OCI-LY7 (cell line): ENCODE measurements at regions not wholly inside any gene's neighbourhood (a gene's known extent, or its start where the extent isn't known, plus 50 kb on each side); places are given as distances from the start of the nearest gene placed in this dataset.

Experiments used
- BruUV-seq: library from RNA; stranded (reverse); fragments of 400-500 nt; replicated peaks from 2 replicates; lab custom pipeline; 2021; lab: Mats Ljungman, UMichigan
- CTCF ChIA-PET: fragments of 300-600 bp; sonication (Branson Sonifier 250); formaldehyde crosslinking; loops from one replicate; lab custom pipeline; 2022; ENCODE audit warnings: antibody characterized with exemption; ENCODE audit not compliant: unreplicated experiment; lab: Charles Lee
- POLR2A ChIA-PET: fragments of 300-600 bp; sonication (Branson Sonifier 250); formaldehyde crosslinking; loops from one replicate; lab custom pipeline; 2022; ENCODE audit warnings: antibody characterized with exemption; lab: Charles Lee
- DNase-seq: peaks from one replicate; pipeline ENCODE4 v3.0.0-alpha.2; 2015; ENCODE audit warnings: low spot score
- H2AFZ ChIP-seq: fragments of 200-600 bp; sonication (generic), shearing (Covaris generic); 2 replicates; pipeline ENCODE4 v1.6.1; 2014; ENCODE audit warnings: mild to moderate bottlenecking, antibody characterized with exemption, low read length, moderate library complexity
- H3K27ac ChIP-seq: fragments of 200-600 bp; sonication (generic); 2 replicates; pipeline ENCODE4 v1.5.1; 2014; ENCODE audit warnings: mixed run types, low read depth, mild to moderate bottlenecking, moderate library complexity, low read length, inconsistent platforms; ENCODE audit not compliant: poor library complexity, severe bottlenecking
- H3K36me3 ChIP-seq: fragments of 200-600 bp; sonication (generic); 2 replicates; pipeline ENCODE4 v1.6.1; 2014; ENCODE audit warnings: mild to moderate bottlenecking, antibody characterized with exemption, low read length, moderate library complexity, mixed read lengths; ENCODE audit not compliant: insufficient read depth
- H3K4me1 ChIP-seq: fragments of 200-600 bp; sonication (generic); 2 replicates; pipeline ENCODE4 v1.5.1; 2014; ENCODE audit warnings: mild to moderate bottlenecking, low read length; ENCODE audit not compliant: insufficient read depth, poor library complexity, severe bottlenecking
- H3K4me2 ChIP-seq: fragments of 200-600 bp; sonication (generic); 2 replicates; pipeline ENCODE4 v1.6.1; 2014; ENCODE audit warnings: mild to moderate bottlenecking, low read length
- H3K4me3 ChIP-seq: fragments of 200-600 bp; sonication (generic); 2 replicates; pipeline ENCODE4 v1.5.1; 2014; ENCODE audit warnings: mild to moderate bottlenecking, low read depth, low read length; ENCODE audit not compliant: poor library complexity, severe bottlenecking
- H3K79me2 ChIP-seq: fragments of 200-600 bp; sonication (generic); 2 replicates; pipeline ENCODE4 v1.6.1; 2016; ENCODE audit warnings: low read depth, mild to moderate bottlenecking, low read length, moderate library complexity, mixed read lengths; ENCODE audit not compliant: insufficient read depth
- H3K9me2 ChIP-seq: fragments of 200-600 bp; sonication (generic); 2 replicates; pipeline ENCODE4 v1.6.1; 2016; ENCODE audit warnings: mild to moderate bottlenecking, low read length, mixed read lengths; ENCODE audit not compliant: insufficient read depth
- H3K9me3 ChIP-seq: fragments of 200-600 bp; sonication (generic); 2 replicates; pipeline ENCODE4 v1.6.1; 2014; ENCODE audit warnings: mild to moderate bottlenecking, mixed run types, low read length, mixed read lengths
- H4K20me1 ChIP-seq: fragments of 200-600 bp; sonication (generic); 2 replicates; pipeline ENCODE4 v1.6.1; 2014; ENCODE audit warnings: mild to moderate bottlenecking, antibody characterized with exemption, low read length, moderate library complexity, mixed read lengths; ENCODE audit not compliant: insufficient read depth
- CTCF ChIP-seq: fragments of 200-600 bp; sonication (generic); conservative IDR thresholded peaks from 2 replicates; pipeline ENCODE4 v1.5.1; 2014; ENCODE audit warnings: mild to moderate bottlenecking, antibody characterized with exemption, low read length, moderate library complexity, mixed read lengths
- EZH2phosphoT487 ChIP-seq: fragments of 200-600 bp; sonication (generic); IDR thresholded peaks from 2 replicates; pipeline ENCODE4 v1.6.1; 2018; ENCODE audit warnings: low read depth, borderline replicate concordance, mild to moderate bottlenecking, mixed run types, antibody characterized with exemption, low read length, moderate library complexity, mixed read lengths
- intact Hi-C: fragments of 100-400 bp; cut with micrococcal nuclease; formaldehyde crosslinking; loops from one replicate; pipeline ENCODE4 v1.10.0; 2022; ENCODE audit not compliant: unreplicated experiment

- no peaks in the 10 kb centered on the region for H3K9me2 ChIP-seq
- no peak overlapping the region for H3K4me2 ChIP-seq
- no peaks in the 10 kb centered on the region for H3K4me1 ChIP-seq
- ChIA-PET CTCF (interaction anchor here (3.7 kb wide), 1 partner anchor 222 kb away, joined by 24 read pairs; no protein-coding TSS in a partner anchor), POLR2A (interaction anchor here (1.0 kb wide), 1 partner anchor 273 kb away, joined by 3 read pairs; no protein-coding TSS in a partner anchor)
- no peaks in the 10 kb centered on the region for H3K79me2 ChIP-seq
- TF ChIP-seq EZH2phosphoT487 (no peak), CTCF (no peak)
- H4K20me1 ChIP-seq, result no peaks in the 10 kb centered on the region
- no peaks in the 10 kb centered on the region for H3K36me3 ChIP-seq
- intact Hi-C loops, result no loop called here
- H3K4me3 ChIP-seq, result no peak overlapping the region
- no TSS peak for BruUV-seq
- DNase-seq, result no peak
- H2AFZ ChIP-seq, result no peak overlapping the region
- H3K9me3 ChIP-seq, result no peaks in the 10 kb centered on the region
- no peak overlapping the region for H3K27ac ChIP-seq
Measured at GRCh38 chr5:148735301-148735835, 81.0 kb upstream of the HTR4 start.

DNA sequence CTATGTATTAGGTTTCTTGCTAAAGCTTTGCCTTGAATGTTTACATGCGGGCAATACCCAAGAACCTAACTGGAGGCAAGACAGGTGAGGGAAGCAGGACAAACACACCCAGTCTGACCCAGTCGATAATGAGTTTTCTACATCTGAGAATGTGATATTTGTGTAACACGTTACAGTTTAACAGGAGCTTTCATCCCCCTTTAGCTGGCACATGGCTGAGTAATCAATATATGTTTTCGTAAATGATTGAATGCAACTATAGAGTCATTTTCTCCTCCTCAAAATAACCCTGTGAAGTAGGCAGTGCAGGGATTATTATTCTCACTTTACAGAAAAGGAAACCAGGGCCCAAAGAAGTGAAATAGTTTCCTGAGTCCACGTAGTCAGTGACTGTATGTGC is 84.7 kb upstream of the HTR4 start:
- Histone ChIP-seq H3K4me2 (no peak overlapping the region), H3K27ac (no peak overlapping the region), H3K9me2 (no peaks in the 10 kb centered on the region), H2AFZ (no peak overlapping the region), H4K20me1 (no peaks in the 10 kb centered on the region), H3K9me3 (no peaks in the 10 kb centered on the region), H3K36me3 (no peaks in the 10 kb centered on the region), H3K4me1 (no peaks in the 10 kb centered on the region), H3K4me3 (no peak overlapping the region), H3K79me2 (no peaks in the 10 kb centered on the region)
- no TSS peak for BruUV-seq
- no peak for TF ChIP-seq CTCF
- no peak for TF ChIP-seq EZH2phosphoT487
- intact Hi-C loops, result no loop called here
- DNase-seq, result no peak
- CTCF ChIA-PET, result interaction anchor here (1.4 to 3.7 kb wide), 4 partner anchors 8 to 296 kb away, joined by 3 to 32 read pairs (median 4); no protein-coding TSS in a partner anchor
- POLR2A ChIA-PET, result interaction anchor here (0.5 to 1.7 kb wide), 5 partner anchors 8 to 224 kb away, joined by 3 to 7 read pairs (median 3); no protein-coding TSS in a partner anchor

- intact Hi-C loops, result no loop called here
- Histone ChIP-seq H3K27ac (no peak overlapping the region), H3K4me2 (no peak overlapping the region), H3K36me3 (no peaks in the 10 kb centered on the region), H4K20me1 (no peaks in the 10 kb centered on the region), H3K9me2 (no peaks in the 10 kb centered on the region), H3K4me1 (no peaks in the 10 kb centered on the region), H3K4me3 (no peak overlapping the region), H2AFZ (no peak overlapping the region), H3K79me2 (no peaks in the 10 kb centered on the region), H3K9me3 (no peaks in the 10 kb centered on the region)
- POLR2A ChIA-PET, result interaction anchor here (0.9 to 1.7 kb wide), 3 partner anchors 9 to 270 kb away, joined by 3 to 5 read pairs (median 3); no protein-coding TSS in a partner anchor
- no peak for DNase-seq
- TF ChIP-seq EZH2phosphoT487 (no peak), CTCF (no peak)
- BruUV-seq, result no TSS peak
- CTCF ChIA-PET, result interaction anchor here (0.9 to 3.7 kb wide), 5 partner anchors 9 to 296 kb away, joined by 3 to 32 read pairs (median 4); no protein-coding TSS in a partner anchor
Measured at GRCh38 chr5:148739524-148739923, 85.2 kb upstream of the HTR4 start.
